NCI-H2029 (cell line): ENCODE measurements at regions not wholly inside any gene's neighbourhood (a gene's known extent, or its start where the extent isn't known, plus 50 kb on each side); places are given as distances from the start of the nearest gene placed in this dataset.
"Not testable (repeated sequence)": the region's sequence is repeated elsewhere in the genome, so short reads cannot be mapped to it uniquely, and the experiment has no call there.

Experiments
- DNase-seq: peaks from one replicate; lab custom pipeline; 2025; lab: John Stamatoyannopoulos, UW

- no peak for DNase-seq
These were observed 409.3 kb downstream of the AGTPBP1 start for GRCh38 chr9:85332487-85332886.

GRCh38 chr9:85331626-85332025 is 410.1 kb downstream of the AGTPBP1 start:
- DNase-seq, result no peak

GRCh38 chr9:85322592-85322991 is 419.2 kb downstream of the AGTPBP1 start:
- DNase-seq, result no peak

- DNase-seq, result no peak
These were observed 420.2 kb downstream of the AGTPBP1 start for GRCh38 chr9:85321561-85321960.

- no peak for DNase-seq
These were observed 421.7 kb downstream of the AGTPBP1 start for GRCh38 chr9:85319936-85320656.

- DNase-seq, result not testable (repeated sequence)
These were observed 426.2 kb downstream of the AGTPBP1 start for GRCh38 chr9:85315535-85315934.

GRCh38 chr9:85310573-85310972 is 431.2 kb downstream of the AGTPBP1 start:
- DNase-seq, result no peak

GRCh38 chr9:85303757-85304134 is 438.0 kb downstream of the AGTPBP1 start:
- no peak for DNase-seq

GRCh38 chr9:85302938-85303756 is 438.6 kb downstream of the AGTPBP1 start:
- no peak for DNase-seq

- no peak for DNase-seq
These were observed 443.3 kb downstream of the AGTPBP1 start for GRCh38 chr9:85298499-85298898.

- DNase-seq, result not testable (repeated sequence)
These were observed 446.5 kb downstream of the AGTPBP1 start for GRCh38 chr9:85295244-85295643.

GRCh38 chr9:85292261-85292660 is 449.5 kb downstream of the AGTPBP1 start:
- no peak for DNase-seq

- no peak for DNase-seq
These were observed 450.5 kb downstream of the AGTPBP1 start for GRCh38 chr9:85291266-85291665.

- no peak for DNase-seq
These were observed 451.7 kb downstream of the AGTPBP1 start for GRCh38 chr9:85290019-85290418.

- DNase-seq, result no peak
These were observed 452.6 kb downstream of the AGTPBP1 start for GRCh38 chr9:85289142-85289541.

- no peak for DNase-seq
These were observed 458.3 kb downstream of the AGTPBP1 start for GRCh38 chr9:85283421-85283820.

GRCh38 chr9:85278769-85279168 is 463.0 kb downstream of the AGTPBP1 start:
- DNase-seq, result no peak

- no peak for DNase-seq
These were observed 465.0 kb downstream of the AGTPBP1 start for GRCh38 chr9:85276741-85277140.

GRCh38 chr9:85269811-85270210 is 471.9 kb downstream of the AGTPBP1 start:
- DNase-seq, result no peak

GRCh38 chr9:85268131-85268530 is 473.6 kb downstream of the AGTPBP1 start:
- DNase-seq, result no peak

- no peak for DNase-seq
These were observed 477.1 kb downstream of the AGTPBP1 start for GRCh38 chr9:85264695-85265094.

GRCh38 chr9:85263288-85263687 is 478.5 kb downstream of the AGTPBP1 start:
- no peak for DNase-seq

- no peak for DNase-seq
These were observed 479.4 kb downstream of the AGTPBP1 start for GRCh38 chr9:85262333-85262732.
